Loucy (cell line): ENCODE measurements at regions not wholly inside any gene's neighbourhood (a gene's known extent, or its start where the extent isn't known, plus 50 kb on each side); places are given as distances from the start of the nearest gene placed in this dataset.

ENCODE experiments used
- CTCF ChIP-seq: fragments of 200-600 bp; sonication (generic); conservative IDR thresholded peaks from 2 replicates; pipeline ENCODE4 v1.5.1; 2014; ENCODE audit warnings: mild to moderate bottlenecking, antibody characterized with exemption, low read length
- EZH2phosphoT487 ChIP-seq: fragments of 200-600 bp; IDR thresholded peaks from 2 replicates; pipeline ENCODE4 v1.6.1; 2018; ENCODE audit warnings: antibody characterized with exemption, mild to moderate bottlenecking, moderate library complexity, borderline replicate concordance

- TF ChIP-seq CTCF (no peak), EZH2phosphoT487 (no peak)
These were observed 70.4 kb upstream of the TBCA start for GRCh38 chr5:77846422-77847128.
